ENCODE measurements at regions not wholly inside any gene's neighbourhood (a gene's known extent, or its start where the extent isn't known, plus 50 kb on each side); places are given as distances from the start of the nearest gene placed in this dataset.

DNA sequence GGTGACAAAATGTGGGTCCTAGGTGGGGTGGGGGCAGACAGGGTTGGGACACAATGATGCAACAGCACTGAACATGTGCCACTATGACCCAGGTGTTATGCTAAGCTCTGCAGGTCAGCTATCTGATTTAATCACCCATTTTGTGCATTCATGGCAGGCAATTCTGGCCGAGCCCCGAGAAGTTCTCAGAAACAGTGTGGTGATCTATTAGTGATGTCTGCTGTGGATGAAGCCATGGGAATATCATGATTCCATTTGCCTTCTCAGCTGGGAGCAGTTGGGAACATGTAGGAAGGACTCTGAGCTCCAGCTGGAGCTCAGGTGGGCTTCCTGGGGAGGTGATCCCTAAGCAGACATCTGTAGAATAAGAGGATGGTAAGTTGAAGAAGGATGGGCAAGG is 194.0 kb upstream of the POU3F1 start:
- ChIA-PET POLR2A (interaction anchor here (0.6 kb wide), 1 partner anchor 578 kb away, joined by 3 read pairs; no protein-coding TSS in a partner anchor), CTCF (no interaction called here)
- no peaks in the 10 kb centered on the region for H3K9me3 ChIP-seq (replicated peaks; ENCODE audit: control insufficient read depth, insufficient read depth, low read length)
- no peaks in the 10 kb centered on the region for H3K9me1 ChIP-seq (replicated peaks; ENCODE audit: control insufficient read depth, extremely low read depth, insufficient read depth, low read length)
- no peak overlapping the region for H3K4me3 ChIP-seq (replicated peaks in 1 of 3; ENCODE audit: insufficient read depth in 1 of 3, low read depth in 1 of 3, low read length in 3 of 3)
- no peak overlapping the region for H3K4me2 ChIP-seq (ENCODE audit: insufficient read depth, low read length)
- H3K27me3 ChIP-seq (ENCODE audit: control insufficient read depth in 2 of 2, insufficient read depth in 2 of 2, low read length in 2 of 2), result peaks cover 0 to 16% of the 10 kb centered on the region in 2 experiments
- no peak overlapping the region for H2AFZ ChIP-seq (ENCODE audit: low read depth, low read length)
- H3K36me3 ChIP-seq (ENCODE audit: control insufficient read depth in 2 of 2, extremely low read depth in 1 of 2, insufficient read depth in 2 of 2, low read length in 2 of 2), result no peaks in the 10 kb centered on the region
- no peaks in the 10 kb centered on the region for H4K20me1 ChIP-seq (replicated peaks; ENCODE audit: control insufficient read depth, extremely low read depth, insufficient read depth, low read length)
- dilution Hi-C loops (cut with MboI; ENCODE audit: extremely low pct_ligation_motif_present, low sequenced_read_pairs), result no loop called here
- no peak overlapping the region for H3K9ac ChIP-seq (replicated peaks; ENCODE audit: extremely low read depth, insufficient read depth, low read length)
- FAIRE-seq (no peak), DNase-seq (ENCODE audit: low read depth, low spot score) (no peak)
- intact Hi-C loops (cut with micrococcal nuclease), result no loop called here
- no peak overlapping the region for H3K27ac ChIP-seq (ENCODE audit: insufficient read depth, low read depth, low read length)
- H3K79me2 ChIP-seq (ENCODE audit: control insufficient read depth, insufficient read depth, low read length), result no peaks in the 10 kb centered on the region
- TF ChIP-seq MYC (IDR thresholded peaks at IDR 0.05; ENCODE audit: low read depth, low read length) (no peak), EZH2 (IDR thresholded peaks at IDR 0.05; ENCODE audit: borderline replicate concordance, low read depth, low read length, severe bottlenecking) (no peak), FOS (IDR thresholded peaks at IDR 0.05; ENCODE audit: borderline replicate concordance, insufficient read depth, low read length) (no peak), JUN (IDR thresholded peaks at IDR 0.05; ENCODE audit: borderline replicate concordance, insufficient read depth, insufficient read length, low read depth) (no peak), POLR2AphosphoS5 (IDR thresholded peaks at IDR 0.05; ENCODE audit: insufficient read depth, low read depth, low read length) (no peak), POLR2A (IDR thresholded peaks at IDR 0.05; ENCODE audit: low read depth, low read length) (no peak), GATA2 (IDR thresholded peaks at IDR 0.05; ENCODE audit: insufficient read depth, insufficient read length, low read depth, low read length) (no peak)
- TF ChIP-seq, protein P1, sequence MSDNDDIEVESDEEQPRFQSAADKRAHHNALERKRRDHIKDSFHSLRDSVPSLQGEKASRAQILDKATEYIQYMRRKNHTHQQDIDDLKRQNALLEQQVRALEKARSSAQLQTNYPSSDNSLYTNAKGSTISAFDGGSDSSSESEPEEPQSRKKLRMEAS (IDR thresholded peaks at IDR 0.05; ENCODE audit: insufficient read depth, insufficient read length), result no peak
- TF ChIP-seq, protein P2, sequence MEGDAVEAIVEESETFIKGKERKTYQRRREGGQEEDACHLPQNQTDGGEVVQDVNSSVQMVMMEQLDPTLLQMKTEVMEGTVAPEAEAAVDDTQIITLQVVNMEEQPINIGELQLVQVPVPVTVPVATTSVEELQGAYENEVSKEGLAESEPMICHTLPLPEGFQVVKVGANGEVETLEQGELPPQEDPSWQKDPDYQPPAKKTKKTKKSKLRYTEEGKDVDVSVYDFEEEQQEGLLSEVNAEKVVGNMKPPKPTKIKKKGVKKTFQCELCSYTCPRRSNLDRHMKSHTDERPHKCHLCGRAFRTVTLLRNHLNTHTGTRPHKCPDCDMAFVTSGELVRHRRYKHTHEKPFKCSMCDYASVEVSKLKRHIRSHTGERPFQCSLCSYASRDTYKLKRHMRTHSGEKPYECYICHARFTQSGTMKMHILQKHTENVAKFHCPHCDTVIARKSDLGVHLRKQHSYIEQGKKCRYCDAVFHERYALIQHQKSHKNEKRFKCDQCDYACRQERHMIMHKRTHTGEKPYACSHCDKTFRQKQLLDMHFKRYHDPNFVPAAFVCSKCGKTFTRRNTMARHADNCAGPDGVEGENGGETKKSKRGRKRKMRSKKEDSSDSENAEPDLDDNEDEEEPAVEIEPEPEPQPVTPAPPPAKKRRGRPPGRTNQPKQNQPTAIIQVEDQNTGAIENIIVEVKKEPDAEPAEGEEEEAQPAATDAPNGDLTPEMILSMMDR (IDR thresholded peaks at IDR 0.05; ENCODE audit: extremely low read depth in 1 of 2, insufficient read depth in 1 of 2, low read depth in 1 of 2, low read length in 2 of 2), result no peak
- BruUV-seq (replicated peaks), result no TSS peak
- H3K4me1 ChIP-seq (ENCODE audit: control insufficient read depth, extremely low read depth, insufficient read depth, low read length), result no peaks in the 10 kb centered on the region
